ENCODE measurements at regions not wholly inside any gene's neighbourhood (a gene's known extent, or its start where the extent isn't known, plus 50 kb on each side); places are given as distances from the start of the nearest gene placed in this dataset.

DNA sequence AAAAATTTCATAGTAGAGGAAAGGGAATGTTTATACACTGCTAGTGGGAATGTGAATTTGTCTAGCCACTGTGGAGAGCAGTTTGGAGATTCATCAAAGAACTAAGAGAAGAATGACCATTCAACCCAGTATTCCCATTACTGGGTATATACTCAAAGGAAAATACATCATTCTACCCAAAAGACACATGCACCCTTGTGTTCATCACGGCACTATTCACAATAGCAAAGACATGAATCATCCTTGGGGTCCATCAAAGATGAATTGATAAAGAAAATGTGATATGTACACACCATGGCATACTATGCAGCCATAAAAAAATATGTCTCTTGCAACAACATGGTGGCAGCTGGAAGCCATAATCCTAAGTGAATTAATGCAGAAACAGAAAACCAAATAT is 825.7 kb downstream of the TNS3 start:
- TF ChIP-seq NR2C2 (IDR thresholded peaks at IDR 0.05; ENCODE audit: borderline replicate concordance, control insufficient read depth, insufficient read length, low read depth) (no peak), POLR2A (IDR thresholded peaks at IDR 0.05; ENCODE audit: low read depth, low read length) (no peak), YY1 (IDR thresholded peaks at IDR 0.05; ENCODE audit: low read depth, low read length) (no peak), RUNX3 (IDR thresholded peaks at IDR 0.05; ENCODE audit: low read length) (no peak), BACH1 (IDR thresholded peaks at IDR 0.05; ENCODE audit: borderline replicate concordance) (no peak)
- TF ChIP-seq, protein P1, sequence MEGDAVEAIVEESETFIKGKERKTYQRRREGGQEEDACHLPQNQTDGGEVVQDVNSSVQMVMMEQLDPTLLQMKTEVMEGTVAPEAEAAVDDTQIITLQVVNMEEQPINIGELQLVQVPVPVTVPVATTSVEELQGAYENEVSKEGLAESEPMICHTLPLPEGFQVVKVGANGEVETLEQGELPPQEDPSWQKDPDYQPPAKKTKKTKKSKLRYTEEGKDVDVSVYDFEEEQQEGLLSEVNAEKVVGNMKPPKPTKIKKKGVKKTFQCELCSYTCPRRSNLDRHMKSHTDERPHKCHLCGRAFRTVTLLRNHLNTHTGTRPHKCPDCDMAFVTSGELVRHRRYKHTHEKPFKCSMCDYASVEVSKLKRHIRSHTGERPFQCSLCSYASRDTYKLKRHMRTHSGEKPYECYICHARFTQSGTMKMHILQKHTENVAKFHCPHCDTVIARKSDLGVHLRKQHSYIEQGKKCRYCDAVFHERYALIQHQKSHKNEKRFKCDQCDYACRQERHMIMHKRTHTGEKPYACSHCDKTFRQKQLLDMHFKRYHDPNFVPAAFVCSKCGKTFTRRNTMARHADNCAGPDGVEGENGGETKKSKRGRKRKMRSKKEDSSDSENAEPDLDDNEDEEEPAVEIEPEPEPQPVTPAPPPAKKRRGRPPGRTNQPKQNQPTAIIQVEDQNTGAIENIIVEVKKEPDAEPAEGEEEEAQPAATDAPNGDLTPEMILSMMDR (IDR thresholded peaks at IDR 0.05 in 2 of 3, conservative IDR thresholded peaks at IDR 0.05 in 1 of 3; ENCODE audit: control insufficient read depth in 2 of 3, extremely low read depth in 1 of 3, insufficient read depth in 1 of 3, low read depth in 3 of 3, low read length in 3 of 3) = no peak
- TF ChIP-seq, protein P2, sequence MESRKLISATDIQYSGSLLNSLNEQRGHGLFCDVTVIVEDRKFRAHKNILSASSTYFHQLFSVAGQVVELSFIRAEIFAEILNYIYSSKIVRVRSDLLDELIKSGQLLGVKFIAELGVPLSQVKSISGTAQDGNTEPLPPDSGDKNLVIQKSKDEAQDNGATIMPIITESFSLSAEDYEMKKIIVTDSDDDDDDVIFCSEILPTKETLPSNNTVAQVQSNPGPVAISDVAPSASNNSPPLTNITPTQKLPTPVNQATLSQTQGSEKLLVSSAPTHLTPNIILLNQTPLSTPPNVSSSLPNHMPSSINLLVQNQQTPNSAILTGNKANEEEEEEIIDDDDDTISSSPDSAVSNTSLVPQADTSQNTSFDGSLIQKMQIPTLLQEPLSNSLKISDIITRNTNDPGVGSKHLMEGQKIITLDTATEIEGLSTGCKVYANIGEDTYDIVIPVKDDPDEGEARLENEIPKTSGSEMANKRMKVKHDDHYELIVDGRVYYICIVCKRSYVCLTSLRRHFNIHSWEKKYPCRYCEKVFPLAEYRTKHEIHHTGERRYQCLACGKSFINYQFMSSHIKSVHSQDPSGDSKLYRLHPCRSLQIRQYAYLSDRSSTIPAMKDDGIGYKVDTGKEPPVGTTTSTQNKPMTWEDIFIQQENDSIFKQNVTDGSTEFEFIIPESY (IDR thresholded peaks at IDR 0.05) = no peak
- TF ChIP-seq, protein P3, sequence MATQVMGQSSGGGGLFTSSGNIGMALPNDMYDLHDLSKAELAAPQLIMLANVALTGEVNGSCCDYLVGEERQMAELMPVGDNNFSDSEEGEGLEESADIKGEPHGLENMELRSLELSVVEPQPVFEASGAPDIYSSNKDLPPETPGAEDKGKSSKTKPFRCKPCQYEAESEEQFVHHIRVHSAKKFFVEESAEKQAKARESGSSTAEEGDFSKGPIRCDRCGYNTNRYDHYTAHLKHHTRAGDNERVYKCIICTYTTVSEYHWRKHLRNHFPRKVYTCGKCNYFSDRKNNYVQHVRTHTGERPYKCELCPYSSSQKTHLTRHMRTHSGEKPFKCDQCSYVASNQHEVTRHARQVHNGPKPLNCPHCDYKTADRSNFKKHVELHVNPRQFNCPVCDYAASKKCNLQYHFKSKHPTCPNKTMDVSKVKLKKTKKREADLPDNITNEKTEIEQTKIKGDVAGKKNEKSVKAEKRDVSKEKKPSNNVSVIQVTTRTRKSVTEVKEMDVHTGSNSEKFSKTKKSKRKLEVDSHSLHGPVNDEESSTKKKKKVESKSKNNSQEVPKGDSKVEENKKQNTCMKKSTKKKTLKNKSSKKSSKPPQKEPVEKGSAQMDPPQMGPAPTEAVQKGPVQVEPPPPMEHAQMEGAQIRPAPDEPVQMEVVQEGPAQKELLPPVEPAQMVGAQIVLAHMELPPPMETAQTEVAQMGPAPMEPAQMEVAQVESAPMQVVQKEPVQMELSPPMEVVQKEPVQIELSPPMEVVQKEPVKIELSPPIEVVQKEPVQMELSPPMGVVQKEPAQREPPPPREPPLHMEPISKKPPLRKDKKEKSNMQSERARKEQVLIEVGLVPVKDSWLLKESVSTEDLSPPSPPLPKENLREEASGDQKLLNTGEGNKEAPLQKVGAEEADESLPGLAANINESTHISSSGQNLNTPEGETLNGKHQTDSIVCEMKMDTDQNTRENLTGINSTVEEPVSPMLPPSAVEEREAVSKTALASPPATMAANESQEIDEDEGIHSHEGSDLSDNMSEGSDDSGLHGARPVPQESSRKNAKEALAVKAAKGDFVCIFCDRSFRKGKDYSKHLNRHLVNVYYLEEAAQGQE (IDR thresholded peaks at IDR 0.05; ENCODE audit: low read depth, low read length) = no peak
- TF ChIP-seq, protein P4, sequence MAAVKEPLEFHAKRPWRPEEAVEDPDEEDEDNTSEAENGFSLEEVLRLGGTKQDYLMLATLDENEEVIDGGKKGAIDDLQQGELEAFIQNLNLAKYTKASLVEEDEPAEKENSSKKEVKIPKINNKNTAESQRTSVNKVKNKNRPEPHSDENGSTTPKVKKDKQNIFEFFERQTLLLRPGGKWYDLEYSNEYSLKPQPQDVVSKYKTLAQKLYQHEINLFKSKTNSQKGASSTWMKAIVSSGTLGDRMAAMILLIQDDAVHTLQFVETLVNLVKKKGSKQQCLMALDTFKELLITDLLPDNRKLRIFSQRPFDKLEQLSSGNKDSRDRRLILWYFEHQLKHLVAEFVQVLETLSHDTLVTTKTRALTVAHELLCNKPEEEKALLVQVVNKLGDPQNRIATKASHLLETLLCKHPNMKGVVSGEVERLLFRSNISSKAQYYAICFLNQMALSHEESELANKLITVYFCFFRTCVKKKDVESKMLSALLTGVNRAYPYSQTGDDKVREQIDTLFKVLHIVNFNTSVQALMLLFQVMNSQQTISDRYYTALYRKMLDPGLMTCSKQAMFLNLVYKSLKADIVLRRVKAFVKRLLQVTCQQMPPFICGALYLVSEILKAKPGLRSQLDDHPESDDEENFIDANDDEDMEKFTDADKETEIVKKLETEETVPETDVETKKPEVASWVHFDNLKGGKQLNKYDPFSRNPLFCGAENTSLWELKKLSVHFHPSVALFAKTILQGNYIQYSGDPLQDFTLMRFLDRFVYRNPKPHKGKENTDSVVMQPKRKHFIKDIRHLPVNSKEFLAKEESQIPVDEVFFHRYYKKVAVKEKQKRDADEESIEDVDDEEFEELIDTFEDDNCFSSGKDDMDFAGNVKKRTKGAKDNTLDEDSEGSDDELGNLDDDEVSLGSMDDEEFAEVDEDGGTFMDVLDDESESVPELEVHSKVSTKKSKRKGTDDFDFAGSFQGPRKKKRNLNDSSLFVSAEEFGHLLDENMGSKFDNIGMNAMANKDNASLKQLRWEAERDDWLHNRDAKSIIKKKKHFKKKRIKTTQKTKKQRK (IDR thresholded peaks at IDR 0.05; ENCODE audit: low read depth, low read length) = no peak
